ENCODE measurements at regions not wholly inside any gene's neighbourhood (a gene's known extent, or its start where the extent isn't known, plus 50 kb on each side); places are given as distances from the start of the nearest gene placed in this dataset.

DNA sequence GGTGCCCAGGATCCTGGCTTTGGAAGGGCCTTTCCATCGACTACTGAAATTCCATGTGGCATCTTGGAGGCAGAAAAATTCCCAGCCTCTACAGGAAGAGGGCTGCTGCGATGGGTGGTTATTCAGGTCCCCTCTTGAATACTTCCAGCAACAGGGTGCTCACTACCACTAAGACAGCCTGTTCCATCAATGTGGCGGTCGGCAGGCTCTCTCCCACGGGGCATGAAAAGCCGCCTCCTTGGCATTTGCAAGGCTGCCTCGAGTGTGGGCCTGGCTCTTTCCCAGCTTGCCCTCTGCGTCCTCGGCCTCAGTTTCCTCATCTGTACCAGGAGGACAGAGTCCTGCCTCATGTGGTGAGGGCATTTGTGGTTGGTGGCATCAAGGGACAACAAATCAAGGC, 62.4 kb downstream of the ADRA2C start:
- TF ChIP-seq, protein P1, sequence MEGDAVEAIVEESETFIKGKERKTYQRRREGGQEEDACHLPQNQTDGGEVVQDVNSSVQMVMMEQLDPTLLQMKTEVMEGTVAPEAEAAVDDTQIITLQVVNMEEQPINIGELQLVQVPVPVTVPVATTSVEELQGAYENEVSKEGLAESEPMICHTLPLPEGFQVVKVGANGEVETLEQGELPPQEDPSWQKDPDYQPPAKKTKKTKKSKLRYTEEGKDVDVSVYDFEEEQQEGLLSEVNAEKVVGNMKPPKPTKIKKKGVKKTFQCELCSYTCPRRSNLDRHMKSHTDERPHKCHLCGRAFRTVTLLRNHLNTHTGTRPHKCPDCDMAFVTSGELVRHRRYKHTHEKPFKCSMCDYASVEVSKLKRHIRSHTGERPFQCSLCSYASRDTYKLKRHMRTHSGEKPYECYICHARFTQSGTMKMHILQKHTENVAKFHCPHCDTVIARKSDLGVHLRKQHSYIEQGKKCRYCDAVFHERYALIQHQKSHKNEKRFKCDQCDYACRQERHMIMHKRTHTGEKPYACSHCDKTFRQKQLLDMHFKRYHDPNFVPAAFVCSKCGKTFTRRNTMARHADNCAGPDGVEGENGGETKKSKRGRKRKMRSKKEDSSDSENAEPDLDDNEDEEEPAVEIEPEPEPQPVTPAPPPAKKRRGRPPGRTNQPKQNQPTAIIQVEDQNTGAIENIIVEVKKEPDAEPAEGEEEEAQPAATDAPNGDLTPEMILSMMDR (IDR thresholded peaks at IDR 0.05; ENCODE audit: control extremely low read depth, extremely low read depth, low read depth, missing control alignments) = no peak
- ChIA-PET POLR2A (no interaction called here), CTCF (no interaction called here)
- no peak for DNase-seq (ENCODE audit: extremely low spot score)

DNA sequence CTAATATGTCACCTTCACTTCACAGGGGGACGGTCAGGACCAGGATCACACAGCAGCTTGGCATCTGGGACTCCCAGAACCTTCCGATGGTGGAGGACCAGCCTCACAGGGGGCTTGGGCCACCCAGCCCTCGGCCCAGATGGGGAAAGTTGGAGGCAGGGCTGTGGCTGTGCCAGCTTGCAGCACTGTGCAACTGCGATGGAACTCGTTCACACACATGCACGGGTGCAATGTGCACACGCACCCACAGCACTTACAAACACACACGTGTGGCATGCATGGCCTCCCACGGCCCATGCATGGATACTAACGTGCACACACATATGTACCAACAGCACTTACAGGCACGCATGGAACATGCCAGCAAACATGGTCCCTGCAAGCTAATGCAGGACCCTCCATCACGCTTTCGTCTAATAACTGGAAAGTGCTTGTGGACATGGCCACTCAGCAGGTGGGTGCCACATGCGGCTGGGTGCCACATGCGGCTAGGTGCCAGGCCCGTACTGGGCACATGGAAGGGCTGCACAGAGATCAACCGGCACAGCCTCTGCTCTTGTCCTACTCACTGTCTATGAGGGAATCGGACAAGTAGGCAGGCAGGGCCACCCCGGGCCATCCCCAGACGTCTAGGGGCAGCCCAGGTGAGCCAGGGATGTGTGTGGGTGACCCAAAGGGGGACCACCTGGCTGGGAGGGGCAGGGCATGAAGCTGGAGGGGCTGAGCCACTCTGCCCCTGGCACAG, 63.2 kb downstream of the ADRA2C start:
- POLR2A ChIA-PET = no interaction called here
- TF ChIP-seq, protein P1 (IDR thresholded peaks at IDR 0.05; ENCODE audit: control extremely low read depth, extremely low read depth, low read depth, missing control alignments) = no peak
- CTCF ChIA-PET = interaction anchor here (1.6 kb wide), 1 partner anchor 14 kb away, joined by 3 read pairs; no protein-coding TSS in a partner anchor
- DNase-seq (ENCODE audit: extremely low spot score) = no peak

DNA sequence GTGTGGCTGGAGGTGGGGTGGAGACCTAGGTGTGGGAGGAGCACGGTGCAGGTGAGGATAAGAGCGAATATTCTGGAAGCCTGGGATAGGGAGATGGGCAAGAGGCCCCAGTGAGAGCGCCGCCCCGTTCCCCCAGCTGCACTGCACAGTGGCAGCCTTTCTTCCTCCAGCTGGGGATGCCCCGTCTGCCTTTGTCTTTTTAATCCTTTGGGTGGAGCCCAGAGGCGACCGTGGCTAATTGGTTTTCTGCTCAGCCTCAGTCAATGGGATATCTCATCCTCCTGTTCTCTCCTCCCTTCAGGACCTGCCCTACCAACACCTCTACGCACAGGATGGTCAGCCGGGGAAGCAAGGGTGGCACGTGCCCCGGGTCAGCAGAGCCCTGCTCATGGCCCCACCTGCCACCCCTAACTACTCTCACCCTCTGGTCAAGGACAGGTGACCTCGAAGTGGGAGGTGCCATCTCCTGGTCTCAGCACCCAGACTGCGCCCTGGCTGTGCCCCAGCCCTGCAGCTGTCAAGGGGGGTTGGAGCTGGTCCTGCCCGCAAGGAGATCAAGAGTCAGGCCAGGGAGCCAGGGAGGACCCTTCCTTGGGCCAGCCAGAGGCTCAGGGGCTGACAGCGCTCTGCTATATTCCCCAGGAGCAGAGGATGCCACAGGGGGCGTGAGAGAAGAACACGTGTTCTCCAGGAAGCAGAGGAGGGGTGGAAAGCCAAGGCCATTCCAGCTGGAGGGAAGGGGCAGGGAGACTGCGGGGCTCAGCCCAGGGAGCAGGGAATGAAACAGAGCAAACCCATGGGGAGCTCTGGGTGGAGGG, 64.0 kb downstream of the ADRA2C start:
- TF ChIP-seq, protein P1 (IDR thresholded peaks at IDR 0.05; ENCODE audit: control extremely low read depth, extremely low read depth, low read depth, missing control alignments) = no peak
- POLR2A ChIA-PET = no interaction called here
- DNase-seq (ENCODE audit: extremely low spot score) = no peak
- CTCF ChIA-PET = interaction anchor here (1.6 kb wide), 1 partner anchor 15 kb away, joined by 3 read pairs; no protein-coding TSS in a partner anchor

DNA sequence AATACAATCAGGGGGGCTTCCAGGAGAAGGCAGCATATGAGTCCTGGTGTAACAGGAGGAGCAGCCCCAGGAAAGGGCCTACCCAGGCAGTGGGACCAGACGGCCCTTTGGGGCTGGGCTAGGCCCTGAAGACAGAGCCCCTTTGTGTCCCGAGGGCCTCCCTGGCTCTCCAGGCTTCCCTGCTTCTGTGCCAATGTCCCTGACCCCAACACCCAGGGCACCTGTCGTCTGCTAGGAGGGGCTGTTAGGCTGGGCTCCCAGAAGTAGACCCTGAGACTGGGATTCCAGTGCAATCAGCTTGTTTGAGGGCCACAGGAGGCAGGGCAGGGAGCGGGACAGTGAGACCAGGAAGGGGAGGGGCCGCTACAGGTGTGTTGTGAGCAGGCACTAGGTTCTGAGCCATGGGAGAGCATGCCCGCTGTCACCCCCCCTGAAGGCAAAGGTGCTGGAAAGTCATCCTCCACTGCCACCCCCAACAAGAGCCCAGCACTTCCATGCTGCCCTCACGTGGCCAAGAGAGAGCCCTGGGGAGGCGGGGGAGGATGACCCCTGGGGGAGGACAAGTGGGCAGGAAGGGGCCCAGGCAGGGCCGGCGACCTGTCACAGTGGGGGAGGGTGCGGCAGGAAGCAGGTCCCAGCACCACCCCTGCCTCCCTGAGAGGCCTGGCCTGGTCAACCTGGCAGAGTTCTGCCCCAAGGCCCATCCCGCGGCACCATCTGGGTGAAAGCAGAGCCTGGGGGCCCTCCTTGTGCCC, 64.8 kb downstream of the ADRA2C start:
- DNase-seq (ENCODE audit: extremely low spot score) = no peak
- ChIA-PET CTCF (interaction anchor here (1.6 kb wide), 1 partner anchor 16 kb away, joined by 3 read pairs; no protein-coding TSS in a partner anchor), POLR2A (no interaction called here)
- TF ChIP-seq, protein P1 (IDR thresholded peaks at IDR 0.05; ENCODE audit: control extremely low read depth, extremely low read depth, low read depth, missing control alignments) = no peak

DNA sequence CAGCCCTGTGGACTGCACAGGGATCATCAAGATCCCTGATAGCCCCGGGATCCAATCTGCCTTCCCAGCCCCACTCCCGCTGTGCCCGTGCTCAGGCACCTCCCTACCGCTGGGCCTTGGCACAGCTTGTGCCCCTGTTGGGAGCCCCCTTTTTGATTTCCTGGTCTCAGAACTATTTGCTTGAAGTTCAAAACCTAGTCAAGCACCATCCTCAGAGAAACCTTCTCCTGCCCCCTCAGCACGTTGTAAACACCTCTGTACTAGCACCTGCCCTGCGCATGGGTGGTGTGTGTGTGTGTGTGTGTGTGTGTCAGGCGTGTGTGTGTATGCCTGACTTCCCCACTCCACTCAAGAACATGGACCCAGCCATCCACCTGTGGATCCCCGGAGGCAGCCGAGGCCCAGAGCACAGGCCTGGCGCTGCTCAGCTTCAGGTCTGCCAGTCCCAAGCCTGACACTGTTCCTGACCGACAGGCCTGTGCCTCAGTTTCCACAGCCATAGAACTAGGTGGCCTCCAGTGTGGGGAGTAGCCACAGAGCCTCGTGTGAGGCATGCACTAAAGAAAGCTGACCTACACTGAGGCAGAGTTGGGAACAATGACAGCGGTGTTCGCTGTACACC, 65.5 kb downstream of the ADRA2C start:
- ChIA-PET POLR2A (no interaction called here), CTCF (no interaction called here)
- TF ChIP-seq, protein P1 (IDR thresholded peaks at IDR 0.05; ENCODE audit: control extremely low read depth, extremely low read depth, low read depth, missing control alignments) = no peak
- no peak for DNase-seq (ENCODE audit: extremely low spot score)
